Neural crest cell (in vitro differentiated cells): ENCODE measurements at regions not wholly inside any gene's neighbourhood (a gene's known extent, or its start where the extent isn't known, plus 50 kb on each side); places are given as distances from the start of the nearest gene placed in this dataset.

Experiments
- DNase-seq: peaks from one replicate; pipeline ENCODE4 v3.0.0; 2021; ENCODE audit warnings: low read depth, mixed read lengths, low spot score
- H3K27ac Mint-ChIP-seq: one replicate; pipeline ENCODE4 v1.8.0; 2021; ENCODE audit warnings: mild to moderate bottlenecking, mixed read lengths; ENCODE audit not compliant: unreplicated experiment
- H3K27me3 Mint-ChIP-seq: 2 replicates; pipeline ENCODE4 v1.8.0; 2021; ENCODE audit warnings: low read depth, mild to moderate bottlenecking, mixed read lengths
- H3K36me3 Mint-ChIP-seq: 2 replicates; pipeline ENCODE4 v1.8.0; 2021; ENCODE audit warnings: low read depth, mild to moderate bottlenecking, mixed read lengths
- H3K4me1 Mint-ChIP-seq: 2 replicates; pipeline ENCODE4 v1.8.0; 2021; ENCODE audit warnings: mixed read lengths
- H3K4me3 Mint-ChIP-seq: one replicate; pipeline ENCODE4 v1.8.0; 2021; ENCODE audit warnings: mild to moderate bottlenecking, mixed read lengths
- H3K9me3 Mint-ChIP-seq: 2 replicates; pipeline ENCODE4 v1.8.0; 2021; ENCODE audit warnings: mixed read lengths
- CTCF ChIP-seq: fragments of 200-600 bp; sonication (generic); conservative IDR thresholded peaks from 2 replicates; pipeline ENCODE4 v1.5.0; 2021; ENCODE audit warnings: antibody characterized with exemption, mild to moderate bottlenecking

- no peak for TF ChIP-seq CTCF
- Mint-ChIP-seq H3K27ac (no peak overlapping the region), H3K27me3 (no peaks in the 10 kb centered on the region), H3K4me3 (no peak overlapping the region), H3K9me3 (no peaks in the 10 kb centered on the region), H3K36me3 (no peaks in the 10 kb centered on the region), H3K4me1 (peaks cover 2% of the 10 kb centered on the region)
- no peak for DNase-seq
These were observed 125.2 kb upstream of the ZBTB40 start for GRCh38 chr1:22326372-22326915.

GRCh38 chr1:22326931-22327330, 124.7 kb upstream of the ZBTB40 start:
- no peak overlapping the region for H3K27ac Mint-ChIP-seq
- no peaks in the 10 kb centered on the region for H3K4me1 Mint-ChIP-seq
- H3K27me3 Mint-ChIP-seq = no peaks in the 10 kb centered on the region
- no peak overlapping the region for H3K4me3 Mint-ChIP-seq
- DNase-seq = no peak
- no peak for TF ChIP-seq CTCF
- H3K9me3 Mint-ChIP-seq = no peaks in the 10 kb centered on the region
- H3K36me3 Mint-ChIP-seq = no peaks in the 10 kb centered on the region

- DNase-seq = no peak
- no peaks in the 10 kb centered on the region for H3K4me1 Mint-ChIP-seq
- TF ChIP-seq CTCF = no peak
- no peaks in the 10 kb centered on the region for H3K9me3 Mint-ChIP-seq
- H3K36me3 Mint-ChIP-seq = no peaks in the 10 kb centered on the region
- no peak overlapping the region for H3K27ac Mint-ChIP-seq
- H3K27me3 Mint-ChIP-seq = no peaks in the 10 kb centered on the region
- no peak overlapping the region for H3K4me3 Mint-ChIP-seq
These were observed 124.2 kb upstream of the ZBTB40 start for GRCh38 chr1:22327411-22327810.

GRCh38 chr1:22328331-22329147, 123.1 kb upstream of the ZBTB40 start:
- Mint-ChIP-seq H3K27ac (no peak overlapping the region), H3K36me3 (no peaks in the 10 kb centered on the region), H3K9me3 (peaks cover 3% of the 10 kb centered on the region), H3K4me1 (no peaks in the 10 kb centered on the region), H3K27me3 (peaks cover 7% of the 10 kb centered on the region), H3K4me3 (no peak overlapping the region)
- TF ChIP-seq CTCF = no peak
- DNase-seq = no peak

GRCh38 chr1:22329148-22329515, 122.5 kb upstream of the ZBTB40 start:
- peaks cover 4% of the 10 kb centered on the region for H3K9me3 Mint-ChIP-seq
- no peak for TF ChIP-seq CTCF
- H3K4me3 Mint-ChIP-seq = no peak overlapping the region
- no peaks in the 10 kb centered on the region for H3K4me1 Mint-ChIP-seq
- no peak for DNase-seq
- H3K27ac Mint-ChIP-seq = no peak overlapping the region
- H3K36me3 Mint-ChIP-seq = no peaks in the 10 kb centered on the region
- peaks cover 8% of the 10 kb centered on the region for H3K27me3 Mint-ChIP-seq
